Neural cell (in vitro differentiated cells): ENCODE measurements at regions not wholly inside any gene's neighbourhood (a gene's known extent, or its start where the extent isn't known, plus 50 kb on each side); places are given as distances from the start of the nearest gene placed in this dataset.

Experiments used
- CTCF ChIP-seq: fragments of 450-650 bp; IDR thresholded peaks from 2 replicates; pipeline ENCODE4 v1.5.1; 2014; ENCODE audit warnings: antibody characterized with exemption, mild to moderate bottlenecking, moderate library complexity; ENCODE audit not compliant: poor library complexity, severe bottlenecking
- EZH2 ChIP-seq: fragments of 200-600, 300-800 bp; shearing (Covaris generic), sonication (generic); IDR thresholded peaks from 2 replicates; pipeline ENCODE4 v1.6.1; 2014; ENCODE audit warnings: antibody characterized with exemption, low read length, borderline replicate concordance, mild to moderate bottlenecking; ENCODE audit not compliant: insufficient read depth, poor library complexity, severe bottlenecking
- POLR2AphosphoS5 ChIP-seq: IDR thresholded peaks from 2 replicates; pipeline ENCODE4 v1.6.1; 2012
- RAD21 ChIP-seq: fragments of 450-650 bp; conservative IDR thresholded peaks from 2 replicates; pipeline ENCODE4 v1.6.1; 2014; ENCODE audit warnings: antibody characterized with exemption, mild to moderate bottlenecking, moderate library complexity
- SMC3 ChIP-seq: fragments of 450-650 bp; conservative IDR thresholded peaks from 2 replicates; pipeline ENCODE4 v1.6.1; 2014; ENCODE audit warnings: antibody characterized with exemption, mild to moderate bottlenecking, moderate library complexity; ENCODE audit not compliant: poor library complexity
- TAF1 ChIP-seq: IDR thresholded peaks from 2 replicates; pipeline ENCODE4 v1.6.1; 2012; ENCODE audit warnings: low read depth
- TF ChIP-seq, protein P1 (sequence below): IDR thresholded peaks from 2 replicates; pipeline ENCODE4 v1.6.1; 2012; ENCODE audit warnings: borderline replicate concordance

GRCh38 chr17:34176440-34176839 lies 78.6 kb upstream of the CCL2 start:
- TF ChIP-seq RAD21 = no peak
- no peak for TF ChIP-seq CTCF
- TF ChIP-seq TAF1 = no peak
- TF ChIP-seq POLR2AphosphoS5 = peak; percentile 12
- TF ChIP-seq, protein P1, sequence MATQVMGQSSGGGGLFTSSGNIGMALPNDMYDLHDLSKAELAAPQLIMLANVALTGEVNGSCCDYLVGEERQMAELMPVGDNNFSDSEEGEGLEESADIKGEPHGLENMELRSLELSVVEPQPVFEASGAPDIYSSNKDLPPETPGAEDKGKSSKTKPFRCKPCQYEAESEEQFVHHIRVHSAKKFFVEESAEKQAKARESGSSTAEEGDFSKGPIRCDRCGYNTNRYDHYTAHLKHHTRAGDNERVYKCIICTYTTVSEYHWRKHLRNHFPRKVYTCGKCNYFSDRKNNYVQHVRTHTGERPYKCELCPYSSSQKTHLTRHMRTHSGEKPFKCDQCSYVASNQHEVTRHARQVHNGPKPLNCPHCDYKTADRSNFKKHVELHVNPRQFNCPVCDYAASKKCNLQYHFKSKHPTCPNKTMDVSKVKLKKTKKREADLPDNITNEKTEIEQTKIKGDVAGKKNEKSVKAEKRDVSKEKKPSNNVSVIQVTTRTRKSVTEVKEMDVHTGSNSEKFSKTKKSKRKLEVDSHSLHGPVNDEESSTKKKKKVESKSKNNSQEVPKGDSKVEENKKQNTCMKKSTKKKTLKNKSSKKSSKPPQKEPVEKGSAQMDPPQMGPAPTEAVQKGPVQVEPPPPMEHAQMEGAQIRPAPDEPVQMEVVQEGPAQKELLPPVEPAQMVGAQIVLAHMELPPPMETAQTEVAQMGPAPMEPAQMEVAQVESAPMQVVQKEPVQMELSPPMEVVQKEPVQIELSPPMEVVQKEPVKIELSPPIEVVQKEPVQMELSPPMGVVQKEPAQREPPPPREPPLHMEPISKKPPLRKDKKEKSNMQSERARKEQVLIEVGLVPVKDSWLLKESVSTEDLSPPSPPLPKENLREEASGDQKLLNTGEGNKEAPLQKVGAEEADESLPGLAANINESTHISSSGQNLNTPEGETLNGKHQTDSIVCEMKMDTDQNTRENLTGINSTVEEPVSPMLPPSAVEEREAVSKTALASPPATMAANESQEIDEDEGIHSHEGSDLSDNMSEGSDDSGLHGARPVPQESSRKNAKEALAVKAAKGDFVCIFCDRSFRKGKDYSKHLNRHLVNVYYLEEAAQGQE = peak; percentile 90
- no peak for TF ChIP-seq EZH2
- no peak for TF ChIP-seq SMC3
